Superior temporal gyrus (tissue), 1 donor: ENCODE measurements at regions not wholly inside any gene's neighbourhood (a gene's known extent, or its start where the extent isn't known, plus 50 kb on each side); places are given as distances from the start of the nearest gene placed in this dataset.
"Not testable (repeated sequence)": the region's sequence is repeated elsewhere in the genome, so short reads cannot be mapped to it uniquely, and the experiment has no call there.

Experiments used
- DNase-seq: peaks from one replicate; pipeline ENCODE4 v3.0.0-alpha.2; 2016; ENCODE audit errors: extremely low spot score

DNA sequence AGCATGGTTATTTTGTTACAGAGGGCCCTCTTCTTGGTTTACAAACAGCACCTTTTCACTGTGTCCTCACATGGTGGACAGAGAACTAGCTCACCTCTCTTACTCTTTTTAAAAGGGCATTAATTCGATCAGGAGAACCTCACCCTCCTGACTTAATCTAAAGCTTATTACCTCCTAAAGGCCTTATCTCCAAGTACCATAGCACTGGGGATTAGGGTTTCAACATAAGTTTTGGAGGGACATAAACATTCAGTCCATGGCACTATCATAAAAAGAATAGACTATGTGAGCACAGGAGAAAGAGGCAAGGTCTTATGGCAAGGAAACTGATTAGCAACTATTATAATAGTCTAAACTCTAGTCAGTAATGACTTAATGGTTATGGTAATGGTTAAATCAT is 736.2 kb upstream of the ADGRB3 start:
- no peak for DNase-seq

DNA sequence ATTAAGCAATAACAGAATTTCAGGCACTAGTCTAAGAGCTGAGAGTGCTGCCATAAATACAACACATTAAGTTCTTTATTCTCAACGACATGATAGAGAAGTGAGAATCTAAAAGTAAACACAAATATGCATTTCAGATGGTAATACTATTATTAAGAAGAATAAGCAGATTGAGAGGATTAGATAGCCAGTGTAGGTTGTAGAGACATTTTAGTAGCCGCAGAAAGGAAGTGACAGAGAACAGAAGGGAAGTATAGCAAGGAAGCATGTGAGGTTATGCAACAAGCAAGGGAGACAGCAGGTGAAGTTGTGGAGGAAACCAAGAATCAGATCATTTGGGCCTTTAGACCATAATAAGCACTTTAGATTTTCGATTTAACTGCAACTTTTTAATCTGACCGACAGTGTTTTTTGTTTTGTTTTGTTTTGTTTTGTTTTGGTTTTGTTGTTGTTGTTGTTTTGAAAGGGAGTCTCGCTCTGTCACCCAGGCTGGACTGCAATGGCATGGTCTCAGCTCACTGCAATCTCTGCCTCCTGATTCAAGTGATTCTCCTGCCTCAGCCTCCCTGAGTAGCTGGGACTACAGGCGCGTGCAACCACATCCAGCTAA is 737.0 kb upstream of the ADGRB3 start:
- DNase-seq = no peak

DNA sequence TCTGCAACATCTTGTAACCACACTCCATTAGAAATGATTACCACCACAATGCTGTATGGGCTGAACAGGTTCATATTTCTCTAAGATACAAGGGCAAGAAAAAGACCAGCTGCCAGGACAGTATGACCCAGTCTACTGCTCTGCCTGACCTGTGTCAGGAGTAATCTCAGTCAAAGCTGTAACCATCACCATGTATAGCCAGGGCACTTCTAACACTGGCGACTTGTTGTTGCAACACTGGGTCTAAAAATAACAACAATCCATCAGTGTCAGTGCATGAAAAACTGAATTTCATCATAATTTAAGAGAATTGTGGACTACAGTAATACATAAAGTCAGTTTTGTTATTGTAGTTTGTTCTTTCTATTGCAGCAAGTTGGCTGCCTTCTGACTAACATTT is 738.6 kb upstream of the ADGRB3 start:
- no peak for DNase-seq

DNA sequence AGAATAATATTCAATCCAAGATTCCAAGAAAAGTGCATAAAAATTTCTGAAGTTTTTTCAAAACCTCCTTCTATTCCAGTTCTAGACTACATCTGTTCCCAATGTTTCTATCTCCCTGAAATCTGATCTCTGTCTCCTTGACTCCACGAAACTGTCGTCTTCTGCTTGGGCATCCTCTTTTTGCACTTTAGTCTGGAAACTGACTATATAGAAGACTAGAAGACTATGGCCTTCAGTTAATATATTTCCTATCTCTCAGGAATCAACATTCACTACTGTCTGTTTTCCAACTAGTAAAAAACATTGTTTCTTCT is 745.4 kb upstream of the ADGRB3 start:
- DNase-seq = no peak

DNA sequence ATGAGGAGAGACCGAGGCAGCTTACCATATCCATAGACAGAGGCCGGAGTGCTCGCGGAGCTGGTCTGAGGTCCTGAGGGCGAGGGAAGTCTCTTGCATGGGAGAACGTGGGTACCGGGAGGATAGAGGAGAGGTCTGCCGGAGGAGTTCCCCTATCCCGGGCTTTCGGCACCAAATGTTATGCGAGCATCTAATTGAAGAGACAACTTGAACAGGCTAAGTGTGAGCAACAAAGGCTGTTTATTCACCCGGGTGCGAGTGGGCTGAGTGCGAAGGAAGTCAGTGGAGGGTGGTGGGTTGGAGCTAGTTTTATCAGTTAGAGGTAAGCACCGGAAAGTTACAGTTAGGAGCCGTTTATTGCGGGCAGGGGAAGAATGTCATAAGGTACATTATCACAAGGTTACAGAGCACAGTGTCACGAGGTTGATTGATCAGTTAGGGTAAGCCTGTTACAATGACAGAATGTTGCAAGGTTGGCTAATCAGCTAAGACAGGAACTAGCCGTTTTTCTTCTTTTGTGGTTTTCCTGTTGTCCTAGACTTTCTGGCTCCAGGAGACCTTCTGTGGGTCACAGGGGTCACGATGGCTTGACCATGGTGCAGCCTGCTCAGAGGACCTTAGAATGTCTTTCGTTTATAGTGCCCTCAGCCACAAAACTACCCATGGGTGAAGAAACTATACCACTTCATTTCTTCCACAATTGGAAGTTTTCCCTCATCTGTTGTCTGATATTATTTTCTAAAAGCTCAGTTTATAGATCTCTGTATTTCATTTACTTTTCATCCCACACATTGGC is 746.0 kb upstream of the ADGRB3 start:
- no peak for DNase-seq

DNA sequence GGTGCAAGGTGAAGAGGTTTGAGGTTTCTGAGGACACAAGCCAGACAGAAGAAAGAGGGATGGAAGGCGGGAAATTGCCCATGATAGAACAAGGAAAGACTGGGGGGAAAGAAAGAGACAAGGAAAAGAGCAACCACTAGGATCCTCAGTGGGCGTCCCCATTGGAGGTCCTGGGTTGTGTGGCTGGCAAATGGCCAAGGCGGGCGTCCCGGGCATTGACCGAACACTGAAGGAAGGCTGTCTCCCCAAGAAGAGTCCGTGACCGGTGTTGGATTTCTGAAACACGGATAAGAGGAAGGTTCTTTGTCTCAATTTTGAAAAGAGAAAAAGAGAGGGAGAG is 746.6 kb upstream of the ADGRB3 start:
- DNase-seq = no peak

DNA sequence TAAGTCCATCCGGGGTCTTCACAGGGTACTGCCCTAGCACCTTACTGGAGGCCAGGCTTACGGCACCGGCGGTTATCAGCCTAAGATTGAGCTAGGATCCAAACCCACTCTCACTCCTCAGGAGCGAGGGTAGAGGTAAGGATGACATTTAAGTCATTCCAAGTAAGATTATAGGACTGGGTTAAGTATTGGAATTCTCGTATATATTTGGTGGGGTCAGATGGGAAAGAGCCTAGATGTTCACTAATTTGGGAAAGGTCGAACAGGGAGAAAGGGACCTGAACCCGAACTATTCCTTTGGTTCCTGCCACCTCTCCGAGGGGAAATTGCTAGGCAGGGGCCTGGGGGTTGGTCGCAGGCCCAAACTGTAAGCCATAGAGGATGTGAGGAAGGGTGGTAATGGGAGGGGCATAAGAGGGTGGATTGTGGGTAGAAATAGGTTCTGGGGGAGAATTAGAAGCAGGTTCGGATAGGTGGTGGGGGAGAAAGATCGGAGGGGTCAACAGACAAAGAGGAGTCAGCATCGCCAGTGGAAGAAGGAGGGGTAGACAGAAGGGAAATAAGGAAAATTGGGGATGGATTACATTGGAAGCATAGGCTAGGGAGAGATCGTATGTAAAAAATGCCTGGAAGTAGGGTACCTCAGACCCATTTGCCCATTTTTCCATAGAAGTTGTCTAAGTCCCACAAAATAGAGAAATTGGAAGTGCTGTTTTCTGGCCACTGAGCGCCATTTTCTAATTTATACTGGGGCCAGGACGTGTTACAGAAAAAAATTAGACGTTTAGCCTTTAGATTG is 747.1 kb upstream of the ADGRB3 start:
- no peak for DNase-seq

DNA sequence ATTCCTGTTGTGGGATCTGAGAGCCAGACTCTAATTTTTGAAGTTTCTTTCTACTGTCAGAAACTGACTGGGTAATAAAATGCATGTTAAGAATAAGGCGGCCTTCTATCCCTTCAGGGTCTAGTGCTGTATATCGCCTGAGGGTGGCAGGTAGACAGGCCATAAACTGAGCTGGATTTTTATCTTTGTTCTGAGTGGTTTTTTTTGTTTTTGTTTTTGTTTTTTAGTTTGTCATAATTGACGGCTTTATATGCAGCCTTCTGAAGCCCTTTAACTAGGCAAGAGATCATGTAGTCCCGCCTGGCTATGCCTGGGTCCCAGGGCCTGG is 747.7 kb upstream of the ADGRB3 start:
- no peak for DNase-seq

DNA sequence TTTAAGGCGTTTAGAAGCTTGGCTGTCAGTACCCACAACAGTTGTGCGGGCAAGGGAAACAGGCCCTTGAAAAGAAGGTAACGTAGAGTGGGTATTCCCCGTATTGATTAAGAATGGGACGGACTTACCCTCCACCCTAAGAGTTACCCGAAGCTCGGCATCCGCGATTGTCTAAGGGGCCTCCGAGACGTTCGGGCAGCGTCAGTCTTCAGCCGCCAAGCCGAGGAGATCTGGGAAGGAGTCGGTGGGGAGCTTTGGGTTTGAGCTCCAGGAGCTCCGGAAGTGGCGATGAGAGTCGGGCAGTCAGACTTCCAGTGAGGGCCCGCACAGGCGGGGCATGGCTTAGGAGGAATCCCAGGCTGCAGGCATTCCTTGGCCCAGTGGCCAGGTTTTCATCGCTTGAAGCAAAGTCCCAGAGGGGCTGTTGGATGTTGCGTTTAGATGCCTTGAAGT is 748.2 kb upstream of the ADGRB3 start:
- no peak for DNase-seq

DNA sequence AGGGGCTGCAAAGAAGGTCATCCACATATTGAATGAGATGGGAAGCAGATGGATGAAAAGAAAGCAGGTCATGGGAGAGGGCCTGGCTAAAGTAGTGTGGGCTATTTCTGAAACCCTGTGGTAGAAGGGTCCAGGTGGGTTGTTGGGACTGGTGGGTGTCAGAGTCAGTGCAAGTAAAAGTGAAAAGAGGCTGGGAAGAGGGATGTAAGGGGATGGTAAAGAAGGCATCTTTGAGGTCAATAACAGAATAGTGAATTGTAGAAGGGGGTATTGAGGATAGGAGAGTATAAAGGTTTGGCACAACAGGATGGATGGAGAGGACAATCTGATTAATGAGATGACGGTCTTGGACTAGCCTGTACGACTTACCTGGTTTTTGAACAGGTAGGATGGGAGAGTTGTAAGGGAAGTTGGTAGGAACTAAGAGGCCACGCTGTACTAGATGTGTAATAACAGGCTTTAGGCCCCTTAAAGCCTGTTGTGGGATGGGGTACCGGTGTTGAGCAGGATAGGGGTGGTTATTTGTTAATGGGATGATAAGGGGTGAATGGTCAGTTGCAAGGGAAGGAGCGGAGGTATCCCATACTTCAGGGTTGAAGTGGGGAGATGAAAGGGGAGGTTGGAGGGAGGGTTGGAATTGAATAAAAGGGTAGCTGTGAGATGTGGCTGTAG is 748.9 kb upstream of the ADGRB3 start:
- DNase-seq = no peak

DNA sequence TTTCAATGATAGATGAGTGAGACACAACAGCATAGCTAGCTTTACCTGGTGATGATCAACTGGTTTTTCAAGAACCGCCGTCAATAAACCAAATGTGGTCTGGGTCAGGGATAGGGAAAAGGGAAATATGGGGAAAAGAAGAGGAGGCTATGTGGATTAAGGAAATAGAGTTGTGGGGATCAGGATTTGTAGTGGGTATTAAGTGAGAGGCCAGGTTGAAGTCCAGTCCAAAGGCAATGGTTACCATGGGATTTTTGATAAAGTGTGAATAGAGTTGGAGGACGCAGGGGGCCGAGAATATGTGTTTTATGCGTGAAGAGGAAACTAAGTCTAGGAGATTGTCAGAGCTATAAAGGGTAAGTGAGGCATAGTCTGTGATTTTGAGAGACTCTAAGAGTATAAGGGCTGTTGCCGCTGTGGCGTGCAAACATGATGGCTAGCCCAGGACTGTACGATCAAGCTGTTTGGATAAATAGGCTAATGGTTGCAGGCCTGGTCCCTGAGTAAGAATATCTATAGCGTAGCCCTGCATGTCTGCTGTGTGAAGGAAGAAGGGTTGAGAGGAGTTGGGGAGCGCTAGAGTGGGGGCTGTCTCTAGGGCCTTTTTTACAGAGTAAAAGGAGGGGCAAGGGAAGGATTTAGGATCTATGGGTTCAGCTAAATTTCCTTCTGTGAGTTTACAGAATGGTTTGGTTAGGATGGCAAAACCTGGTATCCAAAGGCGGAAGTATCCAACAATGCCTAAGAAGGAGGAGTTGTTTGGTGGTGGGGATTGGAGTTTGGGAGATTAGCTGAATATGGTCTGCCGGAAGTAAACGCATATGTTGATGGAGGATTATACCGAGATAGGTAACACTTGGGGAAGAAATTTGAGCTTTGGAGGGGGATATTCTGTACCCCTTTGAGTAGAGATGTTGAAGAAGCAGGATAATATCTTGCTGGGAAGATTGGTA is 749.7 kb upstream of the ADGRB3 start:
- DNase-seq = no peak

DNA sequence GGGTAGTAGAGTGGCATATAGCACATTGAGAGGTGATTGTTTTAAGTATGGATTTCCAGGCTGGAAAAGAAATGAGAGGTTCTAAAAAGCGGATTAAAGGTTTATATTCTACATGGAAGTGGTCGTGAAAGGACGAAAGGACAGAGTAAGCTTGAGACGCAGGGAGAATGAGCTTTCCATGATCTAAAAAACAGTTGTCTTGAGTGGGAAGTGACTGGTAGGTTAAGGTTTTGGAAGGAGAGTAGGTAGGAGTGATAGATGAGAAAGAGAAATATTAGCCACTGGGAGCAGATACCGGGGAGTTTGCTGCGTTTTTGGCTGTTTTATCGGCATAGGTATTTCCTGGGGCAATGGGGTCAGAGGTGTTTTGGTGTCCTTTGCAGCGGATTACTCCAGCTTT is 750.6 kb upstream of the ADGRB3 start:
- DNase-seq = no peak

DNA sequence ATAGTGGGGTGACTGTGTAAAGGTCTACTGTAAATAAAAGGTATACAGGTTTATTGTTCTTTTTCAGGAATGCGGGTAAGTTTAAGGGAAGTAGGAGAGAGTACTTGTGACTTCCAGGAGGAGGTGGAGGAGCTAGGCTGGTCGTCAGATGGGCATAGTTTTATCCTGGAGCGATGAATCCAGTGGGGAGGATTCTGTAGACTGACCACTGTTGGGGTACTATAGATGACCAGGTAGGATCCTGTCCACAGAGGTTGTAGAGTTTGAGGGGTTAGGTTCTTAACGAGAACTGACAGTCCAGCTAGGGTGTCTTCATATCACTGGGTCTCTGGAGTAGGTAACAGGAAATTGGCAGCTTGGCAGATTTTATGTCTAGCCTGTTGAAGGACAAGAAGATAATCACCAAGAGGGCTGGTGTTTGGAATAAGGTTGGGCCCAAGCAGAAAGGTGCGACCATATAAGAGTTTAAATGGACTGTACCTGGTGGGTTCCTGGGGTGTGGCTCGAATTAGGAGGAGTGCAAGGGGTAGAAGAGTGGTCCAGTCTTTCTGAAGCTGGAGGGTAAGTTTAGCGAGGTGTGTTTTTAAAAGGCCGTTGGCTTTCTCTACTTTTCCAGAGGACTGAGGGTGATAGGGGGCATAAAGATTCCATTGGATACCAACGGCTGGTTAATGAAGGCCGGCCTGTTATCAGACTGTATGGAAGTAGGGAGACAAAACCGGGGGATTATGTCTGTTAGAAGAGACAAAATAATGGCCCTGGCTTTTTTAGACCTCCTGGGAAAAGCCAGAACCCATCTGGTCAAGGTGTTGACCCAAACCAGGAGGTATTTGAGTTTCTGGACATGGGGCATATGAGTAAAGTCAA is 751.3 kb upstream of the ADGRB3 start:
- DNase-seq = no peak

DNA sequence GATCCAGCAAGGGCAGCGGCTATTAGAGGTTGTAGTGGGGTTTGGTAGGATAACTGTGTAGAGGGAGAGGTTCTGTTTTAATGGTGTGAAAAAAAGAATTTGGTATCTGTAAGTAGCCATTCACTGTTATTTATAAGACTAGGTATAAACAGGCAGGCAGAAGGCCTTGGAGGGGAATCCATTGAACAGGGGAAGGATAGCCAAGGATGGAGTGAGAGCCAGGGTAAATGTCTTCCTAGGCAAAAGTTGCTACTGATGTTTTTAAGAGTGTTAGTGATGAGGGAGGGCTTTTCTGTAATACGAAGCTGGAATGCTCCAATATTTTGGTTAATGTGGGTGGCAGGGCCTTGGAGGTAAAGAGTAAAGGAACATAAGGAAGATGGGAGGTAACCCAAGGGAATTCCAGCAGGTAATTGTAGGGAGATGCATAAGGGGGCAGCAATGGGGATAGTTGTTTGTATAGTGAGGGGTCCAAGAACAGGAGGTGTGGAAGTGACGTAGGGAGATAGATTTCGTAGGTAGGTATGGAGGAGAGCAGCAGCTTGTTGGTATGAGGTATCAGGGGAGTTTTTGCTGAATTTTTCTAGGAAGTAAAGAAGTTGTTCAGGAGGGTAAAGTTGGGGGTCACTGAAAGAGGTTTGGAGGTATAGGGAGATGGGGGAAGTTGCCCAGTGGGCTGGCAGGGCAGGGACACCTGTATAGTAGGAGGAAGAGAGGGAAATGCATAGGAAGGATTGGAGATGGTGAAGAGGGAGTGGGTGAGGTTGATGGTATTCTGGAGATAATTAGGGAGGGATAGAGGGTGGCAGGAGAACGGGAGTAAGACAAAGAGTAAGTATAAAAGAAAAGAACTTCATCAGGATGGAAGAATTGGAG is 752.4 kb upstream of the ADGRB3 start:
- DNase-seq = no peak

DNA sequence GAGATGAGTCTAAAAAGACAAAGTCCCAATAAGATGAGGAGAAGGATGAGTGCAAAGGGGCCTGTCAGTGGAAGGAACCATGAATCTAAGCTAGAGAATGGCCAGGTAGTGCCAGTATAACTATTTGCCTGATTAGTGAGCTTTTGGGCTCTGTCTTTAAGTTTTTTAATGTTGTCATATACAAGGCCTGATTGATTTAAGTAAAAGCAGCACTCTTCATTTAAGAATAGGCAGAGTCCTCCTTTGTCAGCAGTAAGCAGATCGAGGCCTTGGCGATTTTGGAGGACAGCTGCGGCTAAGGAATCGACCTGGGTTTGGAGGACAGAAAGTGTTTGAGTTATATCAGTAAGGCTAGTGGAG is 753.4 kb upstream of the ADGRB3 start:
- DNase-seq = no peak

DNA sequence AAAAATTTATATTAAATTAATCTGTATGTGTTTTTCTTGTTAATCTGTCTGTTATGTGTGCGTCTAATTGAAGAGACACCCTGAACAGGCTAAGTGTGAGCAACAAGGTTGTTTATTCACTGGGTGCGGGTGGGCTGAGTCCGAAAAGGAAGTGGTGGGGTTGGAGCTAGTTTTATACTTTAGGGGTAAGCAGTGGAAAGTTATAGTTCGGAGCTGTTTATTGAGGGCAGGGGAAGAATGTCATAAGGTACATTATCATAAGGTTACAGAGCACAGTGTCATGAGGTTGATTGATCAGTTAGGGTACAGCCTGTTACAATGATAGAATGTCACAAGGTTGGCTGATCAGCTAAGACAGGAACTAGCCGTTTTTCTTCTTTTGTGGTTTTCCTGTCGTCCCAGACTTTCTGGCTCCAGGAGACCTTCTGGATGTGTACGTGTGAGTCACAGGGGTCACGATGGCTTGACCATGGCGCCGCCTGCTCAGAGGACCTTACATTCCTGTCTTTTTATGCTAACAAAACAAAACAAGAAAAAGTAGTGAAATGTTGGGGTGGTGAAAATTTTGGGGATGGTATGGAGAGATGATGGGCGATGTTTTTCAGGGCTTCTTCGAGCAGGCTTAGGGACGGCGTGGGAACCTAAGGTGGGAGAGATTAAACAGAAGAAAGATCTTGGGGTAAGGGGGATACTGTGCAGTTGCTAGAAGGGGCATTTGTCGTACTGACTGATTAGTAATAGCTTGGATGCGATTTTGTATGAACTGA is 754.0 kb upstream of the ADGRB3 start:
- DNase-seq = no peak

DNA sequence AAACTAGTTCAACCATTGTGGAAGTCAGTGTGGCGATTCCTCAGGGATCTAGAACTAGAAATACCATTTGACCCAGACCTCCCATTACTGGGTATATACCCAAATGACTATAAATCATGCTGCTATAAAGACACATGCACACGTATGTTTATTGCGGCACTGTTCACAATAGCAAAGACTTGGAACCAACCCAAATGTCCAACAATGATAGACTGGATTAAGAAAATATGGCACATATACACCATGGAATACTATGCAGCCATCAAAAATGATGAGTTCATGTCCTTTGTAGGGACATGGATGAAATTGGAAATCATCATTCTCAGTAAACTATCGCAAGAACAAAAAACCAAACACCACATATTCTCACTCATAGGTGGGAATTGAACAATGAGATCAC is 754.7 kb upstream of the ADGRB3 start:
- not testable (repeated sequence) for DNase-seq

DNA sequence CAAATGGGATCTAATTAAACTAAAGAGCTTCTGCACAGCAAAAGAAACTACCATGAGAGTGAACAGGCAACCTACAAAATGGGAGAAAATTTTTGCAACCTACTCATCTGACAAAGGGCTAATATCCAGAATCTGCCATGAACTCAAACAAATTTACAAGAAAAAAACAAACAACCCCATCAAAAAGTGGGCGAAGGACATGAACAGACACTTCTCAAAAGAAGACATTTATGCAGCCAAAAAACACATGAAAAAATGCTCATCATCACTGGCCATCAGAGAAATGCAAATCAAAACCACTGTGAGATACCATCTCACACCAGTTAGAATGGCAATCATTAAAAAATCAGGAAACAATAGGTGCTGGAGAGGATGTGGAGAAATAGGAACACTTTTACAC is 755.2 kb upstream of the ADGRB3 start:
- not testable (repeated sequence) for DNase-seq
